Testis (tissue), 2 donors: ENCODE measurements at regions not wholly inside any gene's neighbourhood (a gene's known extent, or its start where the extent isn't known, plus 50 kb on each side); places are given as distances from the start of the nearest gene placed in this dataset.

ENCODE experiments used
- CTCF ChIP-seq, 3 experiments: fragments of 450-650 bp in 2 of 3; fragments of 200-600 bp in 1 of 3; sonication (generic) in 1 of 3; IDR thresholded peaks; one replicate each; pipeline ENCODE4 v1.5.1; 2016 to 2019; ENCODE audit warnings: antibody characterized with exemption in 3 of 3, mild to moderate bottlenecking in 2 of 3, moderate library complexity in 1 of 3
- POLR2A ChIP-seq: fragments of 450-650 bp; IDR thresholded peaks from one replicate; pipeline ENCODE4 v1.6.1; 2017; ENCODE audit warnings: antibody characterized with exemption, mild to moderate bottlenecking, moderate library complexity

GRCh38 chr4:167906851-167907250, 185.5 kb upstream of the ANXA10 start:
- no peak for TF ChIP-seq CTCF (IDR thresholded peaks at IDR 0.05)
- TF ChIP-seq POLR2A: no peak
